NT2/D1 (cell line): ENCODE measurements at regions not wholly inside any gene's neighbourhood (a gene's known extent, or its start where the extent isn't known, plus 50 kb on each side); places are given as distances from the start of the nearest gene placed in this dataset.

ENCODE experiments used
- DNase-seq: peaks from one replicate; pipeline ENCODE4 v3.0.0-alpha.2; 2011; ENCODE audit warnings: low read depth, low spot score
- H3K27me3 ChIP-seq: 2 replicates; pipeline ENCODE4 v1.6.0; 2011; ENCODE audit warnings: mild to moderate bottlenecking; ENCODE audit not compliant: insufficient read length, insufficient read depth
- H3K36me3 ChIP-seq: 2 replicates; pipeline ENCODE4 v1.6.1; 2011; ENCODE audit warnings: mild to moderate bottlenecking, low read length, mixed read lengths; ENCODE audit not compliant: insufficient read depth, insufficient read length
- H3K4me1 ChIP-seq: 2 replicates; pipeline ENCODE4 v1.5.1; 2011; ENCODE audit not compliant: insufficient read depth, insufficient read length
- H3K4me3 ChIP-seq: 2 replicates; pipeline ENCODE4 v1.5.1; 2011; ENCODE audit warnings: low read depth; ENCODE audit not compliant: insufficient read length
- H3K9ac ChIP-seq: 2 replicates; pipeline ENCODE4 v1.6.0; 2011; ENCODE audit warnings: low read depth; ENCODE audit not compliant: insufficient read length
- H3K9me3 ChIP-seq: 2 replicates; pipeline ENCODE4 v1.5.1; 2011; ENCODE audit warnings: mild to moderate bottlenecking, low read length; ENCODE audit not compliant: insufficient read depth
- SUZ12 ChIP-seq: IDR thresholded peaks from 2 replicates; pipeline ENCODE4 v1.6.1; 2011; ENCODE audit not compliant: insufficient read length, insufficient read depth; ENCODE audit errors: extremely low read depth
- YY1 ChIP-seq: IDR thresholded peaks from 2 replicates; pipeline ENCODE4 v1.6.1; 2011; ENCODE audit not compliant: insufficient read length, insufficient read depth
- ZNF274 ChIP-seq: IDR thresholded peaks from 2 replicates; pipeline ENCODE4 v1.6.1; 2011; ENCODE audit warnings: mild to moderate bottlenecking, low read depth, low read length

- Histone ChIP-seq H3K9ac (peak overlapping the region; percentile 8), H3K27me3 (peaks cover 2% of the 10 kb centered on the region), H3K36me3 (no peaks in the 10 kb centered on the region), H3K4me1 (peaks cover 4% of the 10 kb centered on the region), H3K4me3 (no peak overlapping the region), H3K9me3 (peaks cover 8% of the 10 kb centered on the region; the same call in 1 of the 2 replicates)
- TF ChIP-seq ZNF274 (no peak), SUZ12 (no peak), YY1 (no peak)
- DNase-seq: no peak
Observed at GRCh38 chr9:134537951-134538641, 103.5 kb upstream of the COL5A1 start.

- Histone ChIP-seq H3K4me3 (no peak overlapping the region), H3K27me3 (no peaks in the 10 kb centered on the region), H3K9ac (no peak overlapping the region), H3K9me3 (peaks cover 8% of the 10 kb centered on the region; the same call in 1 of the 2 replicates), H3K4me1 (no peaks in the 10 kb centered on the region), H3K36me3 (no peaks in the 10 kb centered on the region)
- no peak for TF ChIP-seq ZNF274
- TF ChIP-seq YY1: no peak
- no peak for TF ChIP-seq SUZ12
- no peak for DNase-seq
Observed at GRCh38 chr9:134538856-134539566, 102.6 kb upstream of the COL5A1 start.

GRCh38 chr9:134539586-134540194 is 101.9 kb upstream of the COL5A1 start:
- no peaks in the 10 kb centered on the region for H3K4me1 ChIP-seq
- no peak overlapping the region for H3K9ac ChIP-seq
- no peaks in the 10 kb centered on the region for H3K36me3 ChIP-seq
- H3K4me3 ChIP-seq: no peak overlapping the region
- no peaks in the 10 kb centered on the region for H3K27me3 ChIP-seq
- H3K9me3 ChIP-seq: peaks cover 8% of the 10 kb centered on the region; the same call in 1 of the 2 replicates
- no peak for TF ChIP-seq SUZ12
- TF ChIP-seq ZNF274: no peak
- no peak for TF ChIP-seq YY1
- no peak for DNase-seq

DNA sequence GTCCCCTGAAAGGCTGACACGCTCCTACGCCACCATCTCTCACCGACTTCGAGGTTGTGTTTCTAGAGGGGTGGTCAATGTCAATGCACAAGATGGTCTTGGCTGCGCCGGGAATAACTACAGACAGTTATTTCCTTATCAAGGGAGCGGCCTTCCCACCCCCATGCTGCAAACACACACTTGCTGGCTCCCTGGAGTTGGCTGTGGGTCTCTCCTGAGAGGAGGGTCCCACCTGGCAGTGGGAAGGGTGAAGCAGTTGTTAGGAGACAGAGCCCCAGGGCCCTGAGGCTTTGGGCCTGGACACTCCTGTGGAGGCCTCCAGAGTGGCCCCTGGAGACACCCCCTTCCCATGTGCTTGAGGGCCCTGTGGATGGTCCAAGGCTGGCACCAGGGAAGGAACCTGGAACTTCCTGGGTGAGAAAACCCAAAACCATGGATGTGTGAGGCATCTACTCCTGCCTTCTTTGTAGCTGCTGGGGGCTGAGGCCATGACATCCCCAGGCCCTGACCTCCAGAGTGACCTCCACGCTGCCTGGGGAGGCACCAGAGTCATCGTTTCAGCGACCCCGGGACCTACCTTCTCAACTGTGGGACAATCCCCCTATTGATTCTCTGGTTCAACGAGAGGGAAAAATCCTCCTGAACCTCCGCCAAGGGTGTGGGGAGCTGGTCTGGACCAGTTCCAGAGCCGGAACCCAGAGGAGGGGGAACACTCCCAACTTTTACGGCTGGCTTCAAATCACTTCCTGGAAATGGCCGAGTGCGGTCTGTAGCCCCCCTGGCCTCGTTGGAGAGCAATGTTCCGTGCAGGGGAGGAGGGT is 101.1 kb upstream of the COL5A1 start:
- Histone ChIP-seq H3K4me3 (no peak overlapping the region), H3K27me3 (no peaks in the 10 kb centered on the region), H3K36me3 (no peaks in the 10 kb centered on the region), H3K9me3 (peaks cover 8% of the 10 kb centered on the region; the same call in 1 of the 2 replicates), H3K9ac (no peak overlapping the region), H3K4me1 (peaks cover 6% of the 10 kb centered on the region)
- TF ChIP-seq YY1: no peak
- no peak for TF ChIP-seq SUZ12
- TF ChIP-seq ZNF274: no peak
- no peak for DNase-seq

DNA sequence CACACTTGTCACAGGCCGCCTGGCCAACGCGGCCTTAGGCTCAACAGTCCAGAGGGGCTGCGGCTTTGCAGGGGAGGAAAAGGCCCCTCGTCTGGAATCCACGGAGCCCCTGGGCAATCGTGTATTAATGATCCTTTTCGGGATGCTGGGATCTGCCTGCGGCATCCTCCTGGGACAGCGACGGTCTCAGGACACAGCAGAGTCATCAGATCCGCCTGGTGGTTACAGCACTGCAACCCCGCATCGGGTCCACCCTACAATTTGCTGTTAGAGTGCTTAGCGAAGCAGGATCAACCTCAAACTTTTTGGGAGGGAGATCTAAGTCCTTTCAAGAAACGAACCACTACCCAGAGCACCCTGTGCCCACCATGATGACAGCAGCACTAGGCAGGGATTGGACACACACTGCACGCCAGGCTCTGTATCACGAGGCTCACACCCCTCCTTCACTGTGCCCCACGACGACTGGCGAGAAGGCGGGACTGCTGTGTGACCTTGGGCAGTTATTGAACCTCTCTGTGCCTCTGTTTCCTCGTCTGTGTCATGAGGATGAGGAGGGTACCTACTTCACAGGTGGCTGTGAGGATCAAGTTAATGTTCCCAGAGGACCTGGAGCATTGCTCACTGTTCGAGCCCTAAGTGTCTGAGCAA is 100.4 kb upstream of the COL5A1 start:
- no peaks in the 10 kb centered on the region for H3K36me3 ChIP-seq

GRCh38 chr9:134544388-134545214 is 97.0 kb upstream of the COL5A1 start:
- Histone ChIP-seq H3K4me3 (no peak overlapping the region), H3K27me3 (no peaks in the 10 kb centered on the region), H3K9me3 (peaks cover 8% of the 10 kb centered on the region; the same call in 1 of the 2 replicates), H3K36me3 (no peaks in the 10 kb centered on the region), H3K4me1 (peaks cover 14% of the 10 kb centered on the region), H3K9ac (peak overlapping the region; percentile 72)
- peak; percentile 82 for DNase-seq
- no peak for TF ChIP-seq YY1
- no peak for TF ChIP-seq ZNF274
- TF ChIP-seq SUZ12: no peak

More for the DNA sequence above, 100.4 kb upstream of the COL5A1 start:
- DNase-seq: no peak
- Histone ChIP-seq H3K9ac (no peak overlapping the region), H3K4me1 (peaks cover 14% of the 10 kb centered on the region), H3K4me3 (no peak overlapping the region), H3K27me3 (no peaks in the 10 kb centered on the region), H3K9me3 (peaks cover 8% of the 10 kb centered on the region; the same call in 1 of the 2 replicates)
- no peak for TF ChIP-seq YY1
- no peak for TF ChIP-seq ZNF274
- no peak for TF ChIP-seq SUZ12
